SU-DHL-6 (cell line): ENCODE measurements at regions not wholly inside any gene's neighbourhood (a gene's known extent, or its start where the extent isn't known, plus 50 kb on each side); places are given as distances from the start of the nearest gene placed in this dataset.

ENCODE experiments used
- H2AFZ ChIP-seq: fragments of 200-600 bp; sonication (generic); 2 replicates; pipeline ENCODE4 v1.6.1; 2014; ENCODE audit warnings: low read depth, mild to moderate bottlenecking, moderate library complexity, mixed read lengths, antibody characterized with exemption, low read length; ENCODE audit not compliant: severe bottlenecking
- H3F3A ChIP-seq: fragments of 200-600 bp; shearing (Covaris generic); 2 replicates; pipeline ENCODE4 v1.6.0; 2016; ENCODE audit warnings: antibody characterized with exemption, mild to moderate bottlenecking; ENCODE audit not compliant: insufficient read depth
- H3K27ac ChIP-seq: fragments of 200-600 bp; sonication (generic); 2 replicates; pipeline ENCODE4 v1.5.1; 2016; ENCODE audit warnings: low read depth, mild to moderate bottlenecking, low read length, moderate library complexity, mixed read lengths
- H3K27me3 ChIP-seq: fragments of 200-600 bp; sonication (generic), shearing (Covaris generic); 2 replicates; pipeline ENCODE4 v1.6.0; 2014; ENCODE audit warnings: mild to moderate bottlenecking, low read length
- H3K36me3 ChIP-seq: fragments of 200-600 bp; sonication (generic); 2 replicates; pipeline ENCODE4 v1.6.1; 2014; ENCODE audit warnings: mild to moderate bottlenecking, low read length, mixed read lengths
- H3K4me2 ChIP-seq: fragments of 300-600, 200-600 bp; shearing (Covaris generic), sonication (generic); 2 replicates; pipeline ENCODE4 v1.6.0; 2014; ENCODE audit warnings: low read length, low read depth, mild to moderate bottlenecking; ENCODE audit not compliant: poor library complexity, severe bottlenecking
- H3K4me3 ChIP-seq: fragments of 200-600 bp; sonication (generic); 2 replicates; pipeline ENCODE4 v1.5.1; 2014; ENCODE audit warnings: antibody characterized with exemption, low read length, mild to moderate bottlenecking, mixed read lengths; ENCODE audit not compliant: insufficient read depth, poor library complexity, severe bottlenecking
- H3K79me2 ChIP-seq: fragments of 200-600 bp; sonication (generic); 2 replicates; pipeline ENCODE4 v1.6.1; 2014; ENCODE audit warnings: mild to moderate bottlenecking, low read length, moderate library complexity; ENCODE audit not compliant: insufficient read depth
- H3K9ac ChIP-seq: fragments of 200-600 bp; sonication (generic); 2 replicates; pipeline ENCODE4 v1.7.0; 2014; ENCODE audit warnings: mild to moderate bottlenecking, low read length
- H3K9me2 ChIP-seq: fragments of 200-600 bp; sonication (generic); replicated peaks from 2 replicates; pipeline ENCODE4 v1.6.1; 2014; ENCODE audit warnings: low read length; ENCODE audit not compliant: insufficient read depth
- H3K9me3 ChIP-seq: fragments of 200-600 bp; sonication (generic); 2 replicates; pipeline ENCODE4 v1.6.1; 2014; ENCODE audit warnings: low read length, mixed read lengths; ENCODE audit not compliant: insufficient read depth
- H4K20me1 ChIP-seq: fragments of 200-600 bp; sonication (generic); 2 replicates; pipeline ENCODE4 v1.6.1; 2014; ENCODE audit warnings: low read depth, mild to moderate bottlenecking, antibody characterized with exemption, low read length, moderate library complexity, mixed read lengths
- CTCF ChIP-seq: fragments of 200-600 bp; sonication (generic); IDR thresholded peaks from one replicate; pipeline ENCODE4 v1.5.1; 2017; ENCODE audit warnings: antibody characterized with exemption, mild to moderate bottlenecking, low read length, moderate library complexity; ENCODE audit not compliant: insufficient read depth, poor library complexity, severe bottlenecking
- EZH2phosphoT487 ChIP-seq: fragments of 200-600 bp; sonication (generic), shearing (Covaris generic); conservative IDR thresholded peaks from 2 replicates; pipeline ENCODE4 v1.6.1; 2018; ENCODE audit warnings: mild to moderate bottlenecking, antibody characterized with exemption, low read length, moderate library complexity, mixed read lengths

- Histone ChIP-seq H3K9me3 (no peaks in the 10 kb centered on the region), H3K36me3 (no peaks in the 10 kb centered on the region), H3K9me2 (no peaks in the 10 kb centered on the region), H3K4me3 (no peak overlapping the region), H3F3A (no peaks in the 10 kb centered on the region), H4K20me1 (no peaks in the 10 kb centered on the region), H3K4me2 (no peak overlapping the region), H3K27ac (no peak overlapping the region), H3K27me3 (no peaks in the 10 kb centered on the region), H3K79me2 (no peaks in the 10 kb centered on the region), H3K9ac (no peak overlapping the region), H2AFZ (no peak overlapping the region)
- TF ChIP-seq CTCF (no peak), EZH2phosphoT487 (no peak)
Observed at GRCh38 chr3:135622656-135623055, 342.9 kb upstream of the PPP2R3A start.

DNA sequence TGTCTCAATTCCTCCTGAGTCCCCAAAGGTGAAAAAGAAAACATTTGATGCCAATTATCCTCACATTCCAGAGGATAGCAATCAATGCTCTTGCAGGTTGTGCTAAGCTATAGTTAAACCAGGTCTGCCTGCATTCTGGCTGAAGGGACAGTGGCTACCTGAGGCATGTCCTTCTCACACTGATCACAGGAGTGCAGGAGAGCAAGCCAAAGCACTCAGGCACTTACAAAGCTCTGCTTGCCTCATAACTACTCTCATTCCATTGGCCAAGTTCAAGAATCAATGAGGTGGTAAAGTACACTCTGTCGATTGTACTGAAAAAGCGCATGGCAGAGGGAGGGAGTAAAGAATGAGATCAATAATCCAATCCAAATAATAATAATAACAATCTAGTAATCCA lies 342.0 kb upstream of the PPP2R3A start:
- TF ChIP-seq EZH2phosphoT487, result no peak
- TF ChIP-seq CTCF, result no peak
- no peaks in the 10 kb centered on the region for H3K36me3 ChIP-seq
- no peak overlapping the region for H2AFZ ChIP-seq
- no peaks in the 10 kb centered on the region for H3K27me3 ChIP-seq
- no peaks in the 10 kb centered on the region for H3K79me2 ChIP-seq
- no peaks in the 10 kb centered on the region for H3F3A ChIP-seq
- no peak overlapping the region for H3K4me3 ChIP-seq
- H3K9me2 ChIP-seq, result no peaks in the 10 kb centered on the region
- H3K4me2 ChIP-seq, result no peak overlapping the region
- H3K27ac ChIP-seq, result no peak overlapping the region
- H4K20me1 ChIP-seq, result no peaks in the 10 kb centered on the region
- no peak overlapping the region for H3K9ac ChIP-seq
- no peaks in the 10 kb centered on the region for H3K9me3 ChIP-seq

DNA sequence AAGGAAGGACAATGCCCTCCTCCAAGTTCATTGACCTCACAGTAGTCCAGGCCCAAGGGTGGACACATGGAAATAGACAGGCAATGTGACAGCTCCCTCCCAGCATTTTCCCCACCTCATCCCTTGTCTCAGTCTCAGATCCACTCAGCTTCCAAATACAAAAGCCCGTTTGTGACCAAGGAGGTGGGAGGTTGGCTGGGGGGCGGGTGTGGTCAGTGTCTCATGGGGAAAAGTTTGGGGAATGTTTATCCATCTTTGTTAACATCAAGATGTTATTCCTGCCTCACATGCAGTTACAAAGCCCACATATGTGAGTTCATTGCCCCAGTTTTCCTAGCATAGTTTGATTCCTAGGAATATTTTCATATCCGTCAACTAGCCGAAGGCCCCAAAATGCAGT lies 338.5 kb upstream of the PPP2R3A start:
- Histone ChIP-seq H2AFZ (no peak overlapping the region), H3K9me3 (no peaks in the 10 kb centered on the region), H3K4me2 (no peak overlapping the region), H4K20me1 (no peaks in the 10 kb centered on the region), H3K79me2 (no peaks in the 10 kb centered on the region), H3K27ac (no peak overlapping the region), H3K4me3 (no peak overlapping the region), H3K9ac (no peak overlapping the region), H3K9me2 (no peaks in the 10 kb centered on the region), H3K36me3 (no peaks in the 10 kb centered on the region), H3F3A (no peaks in the 10 kb centered on the region), H3K27me3 (no peaks in the 10 kb centered on the region)
- TF ChIP-seq CTCF (no peak), EZH2phosphoT487 (no peak)
